HG02759 (cell line): ENCODE measurements at regions not wholly inside any gene's neighbourhood (a gene's known extent, or its start where the extent isn't known, plus 50 kb on each side); places are given as distances from the start of the nearest gene placed in this dataset.

Experiments
- ATAC-seq: cut with Tn5 transposase; IDR thresholded peaks from one replicate; pipeline ENCODE4 v1.9.1; 2021; ENCODE audit warnings: mild to moderate bottlenecking, moderate library complexity; ENCODE audit not compliant: unreplicated experiment

GRCh38 chr2:165033402-165033801 lies 78.1 kb upstream of the SLC38A11 start:
- ATAC-seq: no peak

GRCh38 chr2:165032559-165032958 lies 77.2 kb upstream of the SLC38A11 start:
- no peak for ATAC-seq

- no peak for ATAC-seq
Measured at GRCh38 chr2:165024199-165024598, 68.9 kb upstream of the SLC38A11 start.

- no peak for ATAC-seq
Measured at GRCh38 chr2:165022781-165023180, 67.5 kb upstream of the SLC38A11 start.

- ATAC-seq: no peak
Measured at GRCh38 chr2:165017966-165018596, 62.8 kb upstream of the SLC38A11 start.

- ATAC-seq: peak; percentile 70
Measured at GRCh38 chr2:165016772-165017411, 61.6 kb upstream of the SLC38A11 start.

- peak; percentile 82 for ATAC-seq
Measured at GRCh38 chr2:165015052-165015642, 59.8 kb upstream of the SLC38A11 start.

- no peak for ATAC-seq
Measured at GRCh38 chr2:165013944-165014619, 58.8 kb upstream of the SLC38A11 start.

GRCh38 chr2:165011199-165011598 lies 55.9 kb upstream of the SLC38A11 start:
- ATAC-seq: no peak

- no peak for ATAC-seq
Measured at GRCh38 chr2:165010556-165010955, 55.2 kb upstream of the SLC38A11 start.

GRCh38 chr2:165009466-165009865 lies 54.1 kb upstream of the SLC38A11 start:
- ATAC-seq: no peak

- ATAC-seq: no peak
Measured at GRCh38 chr2:165008730-165009315, 53.5 kb upstream of the SLC38A11 start.

GRCh38 chr2:165007161-165007744 lies 51.9 kb upstream of the SLC38A11 start:
- no peak for ATAC-seq
